ENCODE measurements at regions not wholly inside any gene's neighbourhood (a gene's known extent, or its start where the extent isn't known, plus 50 kb on each side); places are given as distances from the start of the nearest gene placed in this dataset.

DNA sequence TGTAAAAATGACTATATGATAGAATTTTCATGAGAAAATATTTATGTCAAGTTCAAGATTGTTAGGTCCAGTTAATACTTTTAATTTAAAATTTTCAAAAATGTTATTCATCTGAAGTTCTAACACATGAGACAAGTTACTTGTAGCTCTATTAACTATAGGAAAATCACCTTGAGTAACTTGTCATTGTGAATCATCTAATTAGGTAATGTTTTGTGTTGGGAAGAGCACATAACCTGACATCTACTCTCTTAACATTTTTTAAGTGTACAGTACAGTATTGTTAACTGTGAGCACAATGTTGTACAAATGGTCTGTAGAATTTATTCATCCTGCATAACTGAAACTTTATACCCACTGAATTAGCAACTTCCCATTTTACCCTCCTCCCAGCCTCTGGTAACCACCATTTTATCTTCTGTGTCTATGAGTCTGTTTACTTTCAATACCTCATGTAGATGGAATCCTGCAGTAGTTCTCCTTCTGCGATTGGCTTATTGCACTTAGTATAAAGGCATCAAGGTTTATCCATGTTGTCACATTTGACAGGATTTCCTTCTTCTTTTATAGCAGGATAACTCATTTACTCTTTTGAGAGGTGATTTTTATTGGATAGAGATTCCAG lies 54.6 kb downstream of the ARL4A start:
- no peak for DNase-seq

DNA sequence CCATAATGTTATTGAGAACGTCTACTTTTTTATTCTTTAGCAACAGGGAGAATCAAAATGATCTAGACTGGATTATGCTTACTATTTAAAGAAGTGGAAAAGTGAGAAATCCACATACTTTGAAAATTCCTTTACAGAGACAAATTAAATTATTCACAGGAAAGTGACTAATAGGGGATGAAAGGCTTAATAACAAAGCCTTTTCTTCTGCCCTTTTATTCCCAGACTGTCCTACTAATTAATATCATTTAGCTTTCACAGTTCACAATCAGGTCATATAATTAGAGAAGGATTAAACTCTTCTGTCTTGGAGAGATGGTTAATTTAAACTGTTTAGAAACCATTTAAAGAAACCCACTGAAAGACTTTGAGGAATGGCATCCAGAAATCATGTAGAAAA lies 58.8 kb downstream of the ARL4A start:
- DNase-seq = no peak

DNA sequence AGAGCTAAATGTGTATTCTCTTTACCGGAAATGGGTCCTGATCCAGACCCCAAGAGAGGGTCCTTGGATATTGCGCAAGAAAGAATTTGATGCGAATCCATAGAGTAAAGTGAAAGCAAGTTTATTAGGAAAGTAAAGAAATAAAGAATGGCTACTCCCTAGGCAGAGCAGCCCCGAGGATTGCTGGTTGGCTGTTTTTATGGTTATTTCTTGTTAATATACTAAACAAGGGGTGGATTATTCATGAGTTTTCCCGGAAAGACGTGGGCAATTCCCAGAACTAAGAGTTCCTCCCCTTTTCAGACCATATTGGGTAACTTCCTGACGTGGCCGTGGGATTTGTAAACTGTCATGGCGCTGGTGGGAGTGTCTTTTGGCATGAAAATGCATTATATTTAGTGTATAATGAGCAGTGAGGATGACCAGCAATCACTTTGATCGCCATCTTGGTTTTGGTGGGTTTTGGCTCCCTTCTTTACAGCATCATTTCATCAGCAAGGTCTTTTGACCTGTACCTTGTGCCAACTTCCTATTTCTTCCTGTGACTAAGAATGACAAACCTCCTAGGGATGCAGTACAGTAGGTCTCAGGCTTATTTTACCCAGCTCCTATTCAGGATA lies 60.4 kb downstream of the ARL4A start:
- DNase-seq = no peak

- DNase-seq = no peak
Observed at GRCh38 chr7:12749069-12749468, 61.6 kb downstream of the ARL4A start.

- no peak for DNase-seq
Observed at GRCh38 chr7:12749746-12750145, 62.3 kb downstream of the ARL4A start.

- no peak for DNase-seq
Observed at GRCh38 chr7:12751764-12752163, 64.3 kb downstream of the ARL4A start.

- DNase-seq = no peak
Observed at GRCh38 chr7:12754179-12754578, 66.7 kb downstream of the ARL4A start.

- DNase-seq = no peak
Observed at GRCh38 chr7:12756821-12757220, 69.4 kb downstream of the ARL4A start.

DNA sequence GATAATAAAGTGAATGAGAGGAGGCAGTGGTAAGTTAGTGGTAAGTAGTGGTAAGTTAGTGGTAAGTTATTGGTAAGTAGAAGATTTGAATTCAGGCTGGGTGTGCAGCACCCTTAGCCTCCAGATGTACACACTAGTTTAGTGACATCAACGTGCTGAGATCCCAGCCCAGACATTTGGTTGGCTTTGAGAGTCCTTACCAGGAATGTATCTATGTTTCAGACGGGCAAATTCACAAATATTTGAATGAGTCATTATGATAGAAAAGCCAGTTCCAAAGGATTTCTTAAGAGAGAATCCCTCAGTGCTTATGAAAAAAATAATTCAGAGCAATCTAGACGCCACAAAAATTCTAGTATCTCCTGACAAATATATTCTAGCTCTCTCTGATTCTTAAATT lies 70.0 kb downstream of the ARL4A start:
- DNase-seq = no peak

GRCh38 chr7:12759151-12759550 lies 71.7 kb downstream of the ARL4A start:
- no peak for DNase-seq

DNA sequence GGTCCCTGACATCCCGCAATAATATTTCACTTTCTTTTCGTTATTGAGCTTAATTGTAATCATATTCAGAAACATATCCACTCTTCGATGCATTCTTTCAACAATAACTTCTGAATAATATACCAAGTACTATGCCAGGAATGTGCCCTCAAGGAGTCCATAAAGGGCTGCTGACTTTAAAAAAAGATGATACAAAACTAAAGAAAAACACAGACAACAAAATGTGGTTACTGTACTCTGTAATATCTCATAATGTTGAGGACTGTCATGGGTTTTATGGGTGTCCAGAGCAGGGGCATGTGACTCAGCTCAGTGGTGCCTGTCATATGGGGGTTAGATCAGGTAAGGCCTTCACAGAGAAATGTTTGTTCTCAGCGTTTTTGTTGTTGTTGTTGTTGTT lies 73.7 kb downstream of the ARL4A start:
- no peak for DNase-seq

- DNase-seq = no peak
Observed at GRCh38 chr7:12761691-12762090, 74.3 kb downstream of the ARL4A start.

GRCh38 chr7:12764458-12764891 lies 77.0 kb downstream of the ARL4A start:
- no peak for DNase-seq

DNA sequence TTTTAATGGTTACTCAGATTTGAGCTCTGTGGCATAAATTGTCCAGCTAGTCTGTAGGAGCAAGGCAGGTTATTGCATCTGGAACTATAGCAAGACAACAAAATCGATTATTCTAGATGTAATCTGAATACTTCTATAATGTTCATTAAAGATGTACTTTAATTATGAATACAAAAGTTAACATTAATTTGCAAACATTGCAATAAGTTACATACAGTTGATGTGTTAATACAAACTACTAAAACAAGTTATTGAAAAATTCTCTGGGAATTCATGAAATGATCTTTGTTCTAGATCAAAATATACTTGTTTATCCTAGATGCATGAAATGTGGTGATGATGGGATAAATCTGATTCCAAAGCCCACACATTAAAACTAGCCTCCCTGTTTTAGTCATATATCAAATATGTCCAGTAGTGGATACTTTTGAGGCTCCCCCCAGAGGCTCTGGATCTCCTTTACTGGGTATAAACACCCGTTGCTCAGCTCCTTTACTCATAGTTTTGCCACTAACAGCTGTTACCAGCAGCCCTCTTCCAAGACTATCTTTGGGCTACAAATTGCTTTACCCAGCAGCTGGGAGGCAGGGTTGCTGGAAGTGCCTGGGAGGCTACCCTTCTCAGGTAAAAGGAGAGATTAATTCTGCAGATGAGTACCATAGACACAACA lies 78.1 kb downstream of the ARL4A start:
- DNase-seq = no peak

GRCh38 chr7:12766416-12766815 lies 79.0 kb downstream of the ARL4A start:
- no peak for DNase-seq

DNA sequence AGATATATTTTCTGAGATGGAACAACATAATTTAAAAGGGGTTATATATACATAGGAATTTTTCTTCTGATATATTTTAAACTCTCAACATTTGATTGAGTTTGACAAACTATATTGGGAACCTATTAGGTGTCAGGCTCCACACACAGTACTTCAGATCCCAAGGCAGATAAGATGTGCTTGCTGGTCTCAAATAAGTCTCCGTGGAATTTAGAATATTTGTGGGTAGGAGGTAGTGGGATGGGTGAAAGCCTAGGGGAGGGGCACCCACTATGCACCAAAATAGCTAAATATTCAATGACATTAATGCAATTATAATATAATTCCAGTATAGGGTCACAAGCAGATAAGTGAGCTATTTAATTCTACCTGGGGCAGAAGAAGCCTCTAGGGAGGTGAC lies 81.5 kb downstream of the ARL4A start:
- no peak for DNase-seq

DNA sequence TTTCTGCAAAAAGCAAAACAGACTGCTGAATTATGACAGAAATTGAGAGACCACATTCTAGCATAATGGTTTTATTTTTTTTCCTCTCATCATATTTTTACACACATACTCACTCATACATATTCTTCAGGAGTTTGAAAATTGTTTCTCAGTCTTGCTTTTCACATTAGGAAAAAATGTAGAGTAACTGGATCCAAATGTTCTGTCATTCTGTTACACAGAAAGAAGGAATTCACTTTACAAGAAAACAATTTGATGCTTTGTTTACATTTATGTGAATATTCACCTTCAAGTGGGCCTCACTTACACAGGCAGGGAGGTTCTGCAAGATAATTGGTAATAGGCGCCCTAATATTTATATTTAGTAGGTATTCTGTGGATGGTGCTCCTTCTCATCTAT lies 82.0 kb downstream of the ARL4A start:
- no peak for DNase-seq

- DNase-seq = no peak
Observed at GRCh38 chr7:12770227-12770975, 83.0 kb downstream of the ARL4A start.

DNA sequence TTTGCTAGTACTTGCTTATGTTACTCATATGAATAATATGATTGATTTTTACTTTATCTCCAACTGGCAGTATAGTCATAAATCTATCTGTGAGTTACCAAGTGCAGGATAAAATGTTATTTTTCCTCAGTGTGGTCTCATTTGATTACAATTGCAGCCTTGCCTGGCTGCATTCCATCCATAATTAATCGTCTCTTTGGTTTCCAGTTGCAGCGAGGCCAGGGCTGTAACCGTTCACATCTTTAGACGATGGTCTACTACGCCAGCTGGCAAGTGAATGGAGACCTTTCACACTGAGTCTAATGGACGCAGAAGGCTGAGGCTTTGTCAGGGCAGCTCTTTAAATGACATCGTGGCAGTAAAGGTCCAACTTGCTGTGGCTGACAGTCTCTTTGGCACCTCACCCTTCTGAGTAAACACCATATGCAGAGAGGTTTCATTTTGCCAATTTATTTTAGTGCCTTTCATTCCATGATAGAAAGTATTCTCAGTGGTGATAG lies 84.0 kb downstream of the ARL4A start:
- no peak for DNase-seq

DNA sequence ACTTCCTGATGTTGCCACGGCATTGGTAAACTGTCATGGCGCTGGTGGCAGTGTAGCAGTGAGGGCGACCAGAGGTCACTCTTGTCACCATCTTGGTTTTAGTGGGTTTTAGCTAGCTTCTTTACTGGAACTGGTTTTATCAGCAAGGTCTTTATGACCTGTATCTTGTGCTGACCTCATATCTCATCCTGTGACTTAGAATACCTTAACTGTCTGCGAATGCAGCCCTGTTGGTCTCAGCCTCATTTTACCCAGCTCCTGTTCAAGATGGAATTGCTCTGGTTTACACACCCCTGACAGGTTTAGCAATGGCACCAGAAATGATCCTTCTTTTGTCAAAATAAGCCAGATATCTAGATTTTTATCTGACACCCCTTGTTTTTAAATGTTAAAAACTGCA lies 85.3 kb downstream of the ARL4A start:
- no peak for DNase-seq

- DNase-seq = no peak
Observed at GRCh38 chr7:12777257-12777656, 89.8 kb downstream of the ARL4A start.

GRCh38 chr7:12779947-12780346 lies 92.5 kb downstream of the ARL4A start:
- DNase-seq = no peak

DNA sequence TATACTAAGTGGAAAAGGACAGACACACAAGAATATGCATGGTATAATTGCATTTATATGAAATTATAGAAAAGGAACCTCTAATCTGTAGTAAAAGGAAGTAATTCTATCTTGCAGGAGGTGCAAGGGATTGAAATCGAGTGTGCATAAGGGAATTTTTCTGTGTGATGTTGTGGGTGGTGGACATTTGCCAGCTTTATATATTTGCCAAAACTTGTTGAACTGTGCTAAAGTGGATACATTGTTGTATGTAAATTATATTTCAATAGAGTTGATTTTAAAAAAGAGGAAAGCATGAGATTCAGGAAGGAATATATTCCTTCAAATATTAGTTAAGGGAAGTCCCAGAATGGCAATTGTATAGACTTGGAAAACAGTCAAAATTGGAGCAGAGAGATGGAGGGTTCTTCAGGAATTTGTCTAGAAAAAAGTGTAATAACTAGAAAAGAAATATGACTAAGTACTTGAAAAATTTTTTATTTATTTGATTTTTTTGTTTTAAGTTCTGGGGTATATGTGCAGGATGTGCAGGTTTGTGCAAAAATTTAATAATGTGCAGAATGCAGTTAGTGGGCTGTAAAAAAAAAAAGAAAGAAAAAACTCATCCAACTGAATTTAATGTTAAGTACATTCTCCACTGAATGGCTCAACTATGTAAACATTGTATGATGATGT lies 96.1 kb downstream of the ARL4A start:
- DNase-seq = no peak

Data from stimulated activated CD4-positive, alpha-beta T cell treated with anti-CD3 and anti-CD28 coated beads, Interleukin-15, amount 100 ng/mL, for 24 hours (primary cell).